ENCODE measurements at regions not wholly inside any gene's neighbourhood (a gene's known extent, or its start where the extent isn't known, plus 50 kb on each side); places are given as distances from the start of the nearest gene placed in this dataset.
"Not testable (repeated sequence)": the region's sequence is repeated elsewhere in the genome, so short reads cannot be mapped to it uniquely, and the experiment has no call there.

DNA sequence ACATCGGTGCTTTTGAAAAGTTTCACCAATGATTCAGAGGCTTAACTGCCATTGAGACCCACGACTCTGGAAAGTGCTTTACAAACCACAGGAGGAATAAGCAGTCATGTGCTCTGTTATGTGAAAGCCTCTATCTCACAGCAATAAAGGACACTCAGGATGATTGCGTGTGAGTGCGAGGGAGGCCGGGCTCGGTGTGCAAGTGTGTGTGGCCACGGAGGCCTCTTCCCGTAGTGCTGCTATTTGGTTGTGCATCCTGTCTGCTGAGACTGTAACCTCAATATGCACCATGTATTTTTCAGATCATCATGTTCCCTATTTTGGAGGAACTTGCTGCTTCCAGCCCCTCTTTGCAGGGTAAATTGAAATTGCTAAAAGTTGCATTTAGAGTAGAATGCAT lies 71.5 kb downstream of the CDRT15L2 start:
- 67% methylated on average over 2 of the region's 8 CpGs for WGBS
- not testable (repeated sequence) for H3K9me3 ChIP-seq (ENCODE audit: control insufficient read depth, low read length); H3K9ac ChIP-seq (ENCODE audit: low read length); H4K91ac ChIP-seq (ENCODE audit: low read length); H3K4me1 ChIP-seq (ENCODE audit: control insufficient read depth, insufficient read depth, low read depth, low read length); H3K4ac ChIP-seq (ENCODE audit: low read depth in 1 of 2, low read length in 2 of 2); H2BK120ac ChIP-seq (ENCODE audit: low read depth, low read length); H3K4me2 ChIP-seq (ENCODE audit: low read length, poor library complexity, severe bottlenecking); H3K79me1 ChIP-seq (replicated peaks; ENCODE audit: low read length, poor library complexity, severe bottlenecking); H3K4me3 ChIP-seq (ENCODE audit: insufficient read depth in 1 of 2, low read depth in 1 of 2, low read length in 2 of 2); H3K14ac ChIP-seq (ENCODE audit: low read length in 2 of 2); H2BK5ac ChIP-seq (ENCODE audit: low read depth, low read length, poor library complexity, severe bottlenecking); H3K27ac ChIP-seq (ENCODE audit: low read length, poor library complexity, severe bottlenecking); H3K18ac ChIP-seq (ENCODE audit: low read depth in 1 of 2, low read length in 2 of 2); H2AK5ac ChIP-seq (ENCODE audit: low read length, severe bottlenecking); H2BK15ac ChIP-seq (ENCODE audit: low read depth, poor library complexity, severe bottlenecking); H4K8ac ChIP-seq (ENCODE audit: low read length); DNase-seq; H3K23ac ChIP-seq (ENCODE audit: low read length in 2 of 2); H3K36me3 ChIP-seq (ENCODE audit: control insufficient read depth in 1 of 2, insufficient read depth in 2 of 2, low read depth in 1 of 2, low read length in 2 of 2); H3K27me3 ChIP-seq (ENCODE audit: control insufficient read depth in 1 of 2, insufficient read depth in 1 of 2, low read length in 2 of 2); H2AFZ ChIP-seq (ENCODE audit: low read depth, low read length); H2BK12ac ChIP-seq (ENCODE audit: low read length in 2 of 2)

DNA sequence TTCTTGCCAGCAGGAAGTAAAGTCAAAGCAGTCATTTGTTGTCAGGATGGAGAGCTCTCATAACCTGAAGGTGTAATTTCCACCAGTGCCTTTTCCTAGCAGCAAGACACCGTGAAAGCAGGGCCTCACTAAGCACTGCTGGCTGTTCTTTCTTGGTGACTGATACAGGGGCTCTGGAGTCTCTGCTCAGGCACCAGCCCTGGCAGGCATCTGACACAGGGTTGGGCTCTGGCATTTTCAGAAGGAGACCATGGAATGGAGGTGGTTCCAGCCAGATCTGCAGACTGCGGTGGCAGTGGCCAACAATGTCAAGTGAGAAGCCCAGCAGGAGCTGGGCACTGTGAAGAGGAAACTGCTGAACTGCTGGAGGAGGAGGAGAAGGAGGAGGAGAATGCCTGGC lies 72.2 kb downstream of the CDRT15L2 start:
- H3K9ac ChIP-seq (ENCODE audit: low read length); H3K18ac ChIP-seq (ENCODE audit: low read depth in 1 of 2, low read length in 2 of 2); H2BK12ac ChIP-seq (ENCODE audit: low read length in 2 of 2); H3K79me1 ChIP-seq (replicated peaks; ENCODE audit: low read length, poor library complexity, severe bottlenecking); H4K8ac ChIP-seq (ENCODE audit: low read length); H3K36me3 ChIP-seq (ENCODE audit: control insufficient read depth in 1 of 2, insufficient read depth in 2 of 2, low read depth in 1 of 2, low read length in 2 of 2); H3K4me2 ChIP-seq (ENCODE audit: low read length, poor library complexity, severe bottlenecking); H2AK5ac ChIP-seq (ENCODE audit: low read length, severe bottlenecking); H2BK120ac ChIP-seq (ENCODE audit: low read depth, low read length); H4K91ac ChIP-seq (ENCODE audit: low read length); H3K9me3 ChIP-seq (ENCODE audit: control insufficient read depth, low read length); H3K23ac ChIP-seq (ENCODE audit: low read length in 2 of 2); H3K27me3 ChIP-seq (ENCODE audit: control insufficient read depth in 1 of 2, insufficient read depth in 1 of 2, low read length in 2 of 2); H3K14ac ChIP-seq (ENCODE audit: low read length in 2 of 2); H3K27ac ChIP-seq (ENCODE audit: low read length, poor library complexity, severe bottlenecking); H2BK15ac ChIP-seq (ENCODE audit: low read depth, poor library complexity, severe bottlenecking); H2BK5ac ChIP-seq (ENCODE audit: low read depth, low read length, poor library complexity, severe bottlenecking); DNase-seq; H2AFZ ChIP-seq (ENCODE audit: low read depth, low read length); H3K4me3 ChIP-seq (ENCODE audit: insufficient read depth in 1 of 2, low read depth in 1 of 2, low read length in 2 of 2); H3K4me1 ChIP-seq (ENCODE audit: control insufficient read depth, insufficient read depth, low read depth, low read length); H3K4ac ChIP-seq (ENCODE audit: low read depth in 1 of 2, low read length in 2 of 2): not testable (repeated sequence)
- WGBS = 90% methylated on average over 1 of the region's 2 CpGs

DNA sequence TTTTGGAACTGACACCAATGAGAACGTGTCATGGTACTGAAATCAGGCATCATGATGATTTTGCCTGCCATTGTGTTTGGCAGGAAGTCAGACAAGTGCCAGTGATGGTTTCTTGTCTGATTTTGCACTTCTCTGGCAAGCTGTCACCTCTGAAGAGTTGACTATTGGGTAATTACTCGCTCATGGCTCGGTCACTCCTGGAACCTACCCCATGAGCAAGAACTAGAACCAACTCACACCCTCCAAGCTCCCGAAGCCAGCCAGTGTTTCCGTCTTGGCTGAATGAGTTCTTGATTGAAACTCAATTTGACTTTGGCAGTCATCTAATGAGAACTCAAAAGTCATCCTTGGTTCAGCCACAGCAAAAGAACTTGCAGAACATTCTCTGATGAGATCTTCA lies 73.9 kb downstream of the CDRT15L2 start:
- not testable (repeated sequence) for H2BK120ac ChIP-seq (ENCODE audit: low read depth, low read length); H3K4me3 ChIP-seq (ENCODE audit: insufficient read depth in 1 of 2, low read depth in 1 of 2, low read length in 2 of 2); H4K91ac ChIP-seq (ENCODE audit: low read length); H3K4ac ChIP-seq (ENCODE audit: low read depth in 1 of 2, low read length in 2 of 2); H2AFZ ChIP-seq (ENCODE audit: low read depth, low read length); H3K79me1 ChIP-seq (replicated peaks; ENCODE audit: low read length, poor library complexity, severe bottlenecking); H3K27me3 ChIP-seq (ENCODE audit: control insufficient read depth in 1 of 2, insufficient read depth in 1 of 2, low read length in 2 of 2); H3K27ac ChIP-seq (ENCODE audit: low read length, poor library complexity, severe bottlenecking); DNase-seq; H2BK12ac ChIP-seq (ENCODE audit: low read length in 2 of 2); H3K23ac ChIP-seq (ENCODE audit: low read length in 2 of 2); H3K4me2 ChIP-seq (ENCODE audit: low read length, poor library complexity, severe bottlenecking); H2BK5ac ChIP-seq (ENCODE audit: low read depth, low read length, poor library complexity, severe bottlenecking); H3K14ac ChIP-seq (ENCODE audit: low read length in 2 of 2); H3K18ac ChIP-seq (ENCODE audit: low read depth in 1 of 2, low read length in 2 of 2); H4K8ac ChIP-seq (ENCODE audit: low read length); H3K9ac ChIP-seq (ENCODE audit: low read length); H2AK5ac ChIP-seq (ENCODE audit: low read length, severe bottlenecking); H3K4me1 ChIP-seq (ENCODE audit: control insufficient read depth, insufficient read depth, low read depth, low read length); H3K9me3 ChIP-seq (ENCODE audit: control insufficient read depth, low read length); H3K36me3 ChIP-seq (ENCODE audit: control insufficient read depth in 1 of 2, insufficient read depth in 2 of 2, low read depth in 1 of 2, low read length in 2 of 2); H2BK15ac ChIP-seq (ENCODE audit: low read depth, poor library complexity, severe bottlenecking)
- WGBS = no CpG with 5 or more reads among the region's 5 CpGs

DNA sequence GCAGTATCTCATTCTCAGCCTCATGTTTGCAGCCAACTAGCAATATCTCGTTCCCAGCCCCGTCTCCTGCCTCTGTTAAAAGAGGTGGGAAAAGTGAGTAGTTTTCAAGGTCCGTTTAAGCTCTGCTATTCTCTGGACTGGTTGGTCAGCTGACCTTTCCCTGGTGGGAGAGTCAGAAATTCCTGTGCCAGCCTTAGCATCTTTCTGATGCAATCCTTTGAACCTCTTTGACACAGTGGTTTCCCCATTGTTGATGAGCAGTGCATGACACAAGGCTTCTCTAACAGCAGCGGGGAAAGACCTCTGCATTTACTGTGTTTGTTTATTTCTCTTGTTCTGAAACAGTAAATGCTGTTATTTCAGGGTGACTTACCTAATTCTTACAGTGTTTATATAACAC lies 74.6 kb downstream of the CDRT15L2 start:
- H3K4me1 ChIP-seq (ENCODE audit: control insufficient read depth, insufficient read depth, low read depth, low read length); H4K91ac ChIP-seq (ENCODE audit: low read length); H3K79me1 ChIP-seq (replicated peaks; ENCODE audit: low read length, poor library complexity, severe bottlenecking); H4K8ac ChIP-seq (ENCODE audit: low read length); H2BK15ac ChIP-seq (ENCODE audit: low read depth, poor library complexity, severe bottlenecking); H3K14ac ChIP-seq (ENCODE audit: low read length in 2 of 2); H3K9ac ChIP-seq (ENCODE audit: low read length); H3K27ac ChIP-seq (ENCODE audit: low read length, poor library complexity, severe bottlenecking); H3K18ac ChIP-seq (ENCODE audit: low read depth in 1 of 2, low read length in 2 of 2); H3K4me2 ChIP-seq (ENCODE audit: low read length, poor library complexity, severe bottlenecking); H3K36me3 ChIP-seq (ENCODE audit: control insufficient read depth in 1 of 2, insufficient read depth in 2 of 2, low read depth in 1 of 2, low read length in 2 of 2); H2BK120ac ChIP-seq (ENCODE audit: low read depth, low read length); H2BK5ac ChIP-seq (ENCODE audit: low read depth, low read length, poor library complexity, severe bottlenecking); H3K23ac ChIP-seq (ENCODE audit: low read length in 2 of 2); H3K4ac ChIP-seq (ENCODE audit: low read depth in 1 of 2, low read length in 2 of 2); H3K4me3 ChIP-seq (ENCODE audit: insufficient read depth in 1 of 2, low read depth in 1 of 2, low read length in 2 of 2); H3K9me3 ChIP-seq (ENCODE audit: control insufficient read depth, low read length); H2AFZ ChIP-seq (ENCODE audit: low read depth, low read length); H2BK12ac ChIP-seq (ENCODE audit: low read length in 2 of 2); H2AK5ac ChIP-seq (ENCODE audit: low read length, severe bottlenecking); H3K27me3 ChIP-seq (ENCODE audit: control insufficient read depth in 1 of 2, insufficient read depth in 1 of 2, low read length in 2 of 2): not testable (repeated sequence)
- 66% methylated on average over 3 of the region's 4 CpGs for WGBS
- peak; percentile 32 for DNase-seq
